SJSA1 (cell line): ENCODE measurements at regions not wholly inside any gene's neighbourhood (a gene's known extent, or its start where the extent isn't known, plus 50 kb on each side); places are given as distances from the start of the nearest gene placed in this dataset.

Experiments used
- DNase-seq, 2 experiments: peaks; one replicate each; pipeline ENCODE4 v3.0.0-alpha.2; 2015 to 2020; ENCODE audit warnings: low spot score in 2 of 2, low read depth in 1 of 2
- H3K27ac ChIP-seq: fragments of 250-450 bp; sonication (Bioruptor Pico); 2 replicates; pipeline ENCODE4 v1.5.1; 2020; ENCODE audit warnings: mild to moderate bottlenecking, moderate library complexity
- H3K27me3 ChIP-seq: fragments of 250-450 bp; sonication (Bioruptor Pico); replicated peaks from 2 replicates; pipeline ENCODE4 v1.5.1; 2020; ENCODE audit warnings: mild to moderate bottlenecking, moderate library complexity
- H3K36me3 ChIP-seq: fragments of 250-450 bp; sonication (Bioruptor Pico); 2 replicates; pipeline ENCODE4 v1.5.1; 2020; ENCODE audit warnings: mild to moderate bottlenecking
- H3K4me1 ChIP-seq: fragments of 250-450 bp; sonication (Bioruptor Pico); replicated peaks from 2 replicates; pipeline ENCODE4 v1.6.1; 2021; ENCODE audit warnings: mild to moderate bottlenecking
- H3K4me3 ChIP-seq: fragments of 250-450 bp; sonication (Bioruptor Pico); 2 replicates; pipeline ENCODE4 v1.5.1; 2020; ENCODE audit warnings: mild to moderate bottlenecking
- H3K9me3 ChIP-seq: fragments of 250-450 bp; sonication (Bioruptor Pico); replicated peaks from 2 replicates; pipeline ENCODE4 v1.5.1; 2020; ENCODE audit warnings: mild to moderate bottlenecking

GRCh38 chr17:77475016-77475976 is 334.5 kb downstream of the SEC14L1 start:
- peak; percentile 79 to 87 for DNase-seq
- H3K27ac ChIP-seq = no peak overlapping the region
- no peaks in the 10 kb centered on the region for H3K27me3 ChIP-seq
- peaks cover 2% of the 10 kb centered on the region for H3K36me3 ChIP-seq
- no peaks in the 10 kb centered on the region for H3K9me3 ChIP-seq
- H3K4me3 ChIP-seq = no peak overlapping the region
- peaks cover 100% of the 10 kb centered on the region for H3K4me1 ChIP-seq

DNA sequence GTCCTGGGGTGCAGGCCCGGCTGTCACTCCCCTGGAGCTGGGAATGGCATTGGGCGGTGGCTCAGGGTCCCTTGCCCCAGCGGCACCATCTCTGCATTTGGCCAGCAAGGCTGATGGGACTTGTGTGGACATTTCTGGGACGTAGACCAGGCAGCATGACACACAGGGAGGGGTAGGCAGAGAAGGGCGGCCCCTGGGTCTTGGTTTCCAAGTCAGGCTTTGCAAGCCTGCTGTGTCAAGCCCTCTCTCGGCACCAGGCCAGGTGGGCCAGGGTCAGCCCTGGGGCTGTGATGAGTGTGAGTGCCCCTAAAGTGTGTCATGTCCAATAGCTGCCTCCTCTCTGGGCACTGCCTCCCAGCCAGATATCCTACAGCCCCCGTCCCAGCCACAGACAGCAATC is 335.2 kb downstream of the SEC14L1 start:
- Histone ChIP-seq H3K4me1 (peaks cover 100% of the 10 kb centered on the region), H3K4me3 (no peak overlapping the region), H3K36me3 (no peaks in the 10 kb centered on the region), H3K9me3 (no peaks in the 10 kb centered on the region), H3K27me3 (no peaks in the 10 kb centered on the region), H3K27ac (no peak overlapping the region)
- no peak for DNase-seq

GRCh38 chr17:77476498-77476897 is 335.7 kb downstream of the SEC14L1 start:
- peaks cover 100% of the 10 kb centered on the region for H3K4me1 ChIP-seq
- H3K9me3 ChIP-seq = no peaks in the 10 kb centered on the region
- H3K27me3 ChIP-seq = no peaks in the 10 kb centered on the region
- H3K36me3 ChIP-seq = no peaks in the 10 kb centered on the region
- no peak for DNase-seq
- no peak overlapping the region for H3K27ac ChIP-seq
- H3K4me3 ChIP-seq = no peak overlapping the region

DNA sequence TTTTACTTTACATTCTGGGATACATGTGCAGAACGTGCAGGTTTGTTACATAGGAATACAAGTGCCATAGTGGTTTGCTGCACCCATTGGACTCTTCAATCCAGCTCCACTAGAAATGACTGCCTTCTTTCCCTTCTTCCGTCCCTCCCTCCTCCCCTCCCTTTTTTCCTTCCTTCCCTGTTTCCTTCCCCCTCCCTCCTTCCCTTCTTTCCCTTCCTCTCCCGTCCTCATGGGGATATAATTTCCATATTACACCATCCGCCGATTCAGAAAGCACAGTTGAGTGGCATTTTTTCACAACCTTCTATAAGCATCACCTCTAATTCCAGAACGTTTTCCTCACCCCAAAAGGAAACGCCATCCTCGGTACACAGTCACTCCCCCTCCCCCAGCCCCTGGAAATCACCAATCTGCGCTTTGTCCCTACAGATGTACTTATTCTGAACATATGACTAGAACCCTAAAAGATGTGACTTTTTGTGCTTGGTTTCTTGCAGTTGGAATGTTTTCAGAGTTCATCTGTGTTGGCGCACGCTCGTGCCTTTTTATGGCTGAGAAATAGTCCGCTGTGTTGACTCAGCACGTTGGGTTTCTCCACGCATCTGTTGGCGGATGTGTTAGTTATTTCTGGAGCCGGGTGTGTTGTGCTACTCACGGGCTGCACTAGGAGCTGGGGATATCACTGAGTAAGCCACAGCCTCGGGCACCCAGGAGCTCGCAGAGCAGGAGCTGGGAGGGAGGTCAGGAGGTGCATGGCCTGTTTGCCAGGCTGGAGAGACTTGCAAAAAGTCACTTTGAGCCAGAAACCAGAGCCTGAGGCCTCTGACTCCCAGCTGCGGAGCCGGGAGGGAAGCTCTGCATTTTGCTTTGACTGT is 336.4 kb downstream of the SEC14L1 start:
- DNase-seq = peak; percentile 90 to 92
- no peak overlapping the region for H3K4me3 ChIP-seq
- no peaks in the 10 kb centered on the region for H3K9me3 ChIP-seq
- H3K36me3 ChIP-seq = peaks cover 5% of the 10 kb centered on the region
- peak overlapping the region; percentile 14 for H3K27ac ChIP-seq
- no peaks in the 10 kb centered on the region for H3K27me3 ChIP-seq
- H3K4me1 ChIP-seq = peaks cover 100% of the 10 kb centered on the region

- Histone ChIP-seq H3K27me3 (no peaks in the 10 kb centered on the region), H3K4me3 (no peak overlapping the region), H3K27ac (peak overlapping the region; percentile 14; the same call in 1 of the 2 replicates), H3K9me3 (no peaks in the 10 kb centered on the region), H3K4me1 (peaks cover 97% of the 10 kb centered on the region), H3K36me3 (peaks cover 17% of the 10 kb centered on the region)
- DNase-seq = peak in 1 of 2 experiments; percentile 48
Measured at GRCh38 chr17:77478281-77478680, 337.5 kb downstream of the SEC14L1 start.

GRCh38 chr17:77478899-77479298 is 338.1 kb downstream of the SEC14L1 start:
- peaks cover 91% of the 10 kb centered on the region for H3K4me1 ChIP-seq
- H3K27ac ChIP-seq = no peak overlapping the region
- no peak for DNase-seq
- no peak overlapping the region for H3K4me3 ChIP-seq
- no peaks in the 10 kb centered on the region for H3K9me3 ChIP-seq
- peaks cover 23% of the 10 kb centered on the region for H3K36me3 ChIP-seq
- no peaks in the 10 kb centered on the region for H3K27me3 ChIP-seq

DNA sequence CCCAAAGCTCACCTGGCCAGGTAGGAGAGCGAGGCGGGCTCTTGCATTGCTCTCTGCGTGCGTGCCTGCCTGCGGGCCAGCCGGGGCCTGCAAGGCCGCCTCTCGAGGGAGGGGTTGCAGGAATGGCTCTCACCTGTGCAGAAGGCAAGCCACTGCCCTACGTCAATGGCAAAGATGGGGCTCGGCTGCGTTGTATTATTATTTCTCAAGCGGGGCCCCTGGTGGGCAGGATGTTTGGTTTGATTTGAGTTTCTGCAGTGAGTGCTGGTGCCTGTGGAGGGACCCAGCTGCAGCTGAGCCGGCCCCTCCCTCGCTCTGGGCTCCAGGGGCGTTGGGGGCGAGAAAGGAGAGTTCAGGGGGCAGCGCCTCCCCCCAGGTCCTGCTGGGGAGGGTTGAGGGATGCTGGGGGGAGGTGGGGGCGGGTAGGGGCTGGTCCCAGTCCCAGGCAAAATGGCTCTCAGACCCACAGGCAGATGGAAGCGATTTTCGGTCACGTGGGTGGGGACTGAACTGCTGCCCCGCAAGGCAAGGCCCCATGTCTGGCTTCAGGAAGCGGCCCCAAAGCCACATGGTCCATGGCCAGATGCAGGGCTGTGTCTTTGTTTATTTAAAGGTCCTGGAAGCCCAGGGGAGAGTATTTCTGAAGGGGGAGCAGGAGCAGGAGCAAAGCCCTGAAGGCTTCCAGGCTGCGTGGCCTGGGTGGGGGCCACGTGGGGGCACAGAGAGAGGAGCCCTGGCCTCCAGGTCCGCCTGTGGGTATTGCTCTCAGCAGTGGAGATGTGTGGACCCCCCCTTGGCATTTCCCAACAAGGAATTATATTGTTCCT is 338.8 kb downstream of the SEC14L1 start:
- Histone ChIP-seq H3K36me3 (peaks cover 25% of the 10 kb centered on the region), H3K4me1 (peaks cover 84% of the 10 kb centered on the region), H3K27me3 (no peaks in the 10 kb centered on the region), H3K4me3 (no peak overlapping the region), H3K9me3 (no peaks in the 10 kb centered on the region), H3K27ac (peak overlapping the region; percentile 56)
- peak; percentile 79 to 82 for DNase-seq

GRCh38 chr17:77480199-77480508 is 339.4 kb downstream of the SEC14L1 start:
- Histone ChIP-seq H3K27me3 (no peaks in the 10 kb centered on the region), H3K27ac (peak overlapping the region; percentile 56), H3K36me3 (peaks cover 25% of the 10 kb centered on the region), H3K4me3 (peak overlapping the region; percentile 8; the same call in 1 of the 2 replicates), H3K4me1 (peaks cover 79% of the 10 kb centered on the region), H3K9me3 (no peaks in the 10 kb centered on the region)
- DNase-seq = no peak

DNA sequence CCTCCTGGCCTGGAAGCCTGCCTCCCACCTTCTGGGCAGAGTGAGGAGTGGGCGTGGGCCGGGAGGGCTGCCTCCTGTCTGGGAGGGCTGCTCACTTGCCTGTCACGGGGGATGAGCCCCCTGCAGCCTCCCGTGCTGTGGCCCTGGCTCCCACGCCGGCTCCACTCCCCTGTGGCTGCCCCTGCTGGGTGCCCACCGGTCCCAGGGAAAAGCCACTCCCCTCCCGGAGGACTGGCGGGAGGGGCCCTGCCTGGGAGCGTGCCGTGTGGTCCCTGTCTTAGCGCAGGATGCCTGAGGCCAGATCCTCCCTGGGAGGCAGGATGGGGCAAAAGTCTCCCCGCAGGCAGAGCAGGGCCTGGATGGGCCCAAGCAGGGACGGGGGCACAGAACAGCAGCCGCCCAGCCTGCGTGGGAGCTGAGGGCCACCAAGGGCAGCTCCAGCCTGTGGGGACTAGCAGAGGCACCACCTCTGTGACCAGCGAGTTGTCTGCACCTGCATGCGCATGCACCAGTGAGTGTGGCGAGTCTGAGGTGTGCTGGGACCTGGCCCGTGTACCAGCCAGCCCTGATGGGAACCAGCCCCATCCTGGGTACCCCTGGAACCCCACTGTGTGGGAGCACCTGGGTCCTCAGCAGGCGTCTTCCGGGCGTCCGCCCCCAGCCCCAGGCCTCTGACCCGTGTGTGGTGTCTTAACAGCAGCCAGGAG is 339.9 kb downstream of the SEC14L1 start:
- H3K9me3 ChIP-seq = no peaks in the 10 kb centered on the region
- H3K27ac ChIP-seq = peak overlapping the region; percentile 56
- peak overlapping the region; percentile 8; the same call in 1 of the 2 replicates for H3K4me3 ChIP-seq
- H3K36me3 ChIP-seq = peaks cover 31% of the 10 kb centered on the region
- H3K27me3 ChIP-seq = no peaks in the 10 kb centered on the region
- peaks cover 74% of the 10 kb centered on the region for H3K4me1 ChIP-seq
- DNase-seq = peak; percentile 92

- Histone ChIP-seq H3K27ac (peak overlapping the region; percentile 56; the same call in 1 of the 2 replicates), H3K4me3 (no peak overlapping the region)
Measured at GRCh38 chr17:77481476-77482374, 341.0 kb downstream of the SEC14L1 start.

DNA sequence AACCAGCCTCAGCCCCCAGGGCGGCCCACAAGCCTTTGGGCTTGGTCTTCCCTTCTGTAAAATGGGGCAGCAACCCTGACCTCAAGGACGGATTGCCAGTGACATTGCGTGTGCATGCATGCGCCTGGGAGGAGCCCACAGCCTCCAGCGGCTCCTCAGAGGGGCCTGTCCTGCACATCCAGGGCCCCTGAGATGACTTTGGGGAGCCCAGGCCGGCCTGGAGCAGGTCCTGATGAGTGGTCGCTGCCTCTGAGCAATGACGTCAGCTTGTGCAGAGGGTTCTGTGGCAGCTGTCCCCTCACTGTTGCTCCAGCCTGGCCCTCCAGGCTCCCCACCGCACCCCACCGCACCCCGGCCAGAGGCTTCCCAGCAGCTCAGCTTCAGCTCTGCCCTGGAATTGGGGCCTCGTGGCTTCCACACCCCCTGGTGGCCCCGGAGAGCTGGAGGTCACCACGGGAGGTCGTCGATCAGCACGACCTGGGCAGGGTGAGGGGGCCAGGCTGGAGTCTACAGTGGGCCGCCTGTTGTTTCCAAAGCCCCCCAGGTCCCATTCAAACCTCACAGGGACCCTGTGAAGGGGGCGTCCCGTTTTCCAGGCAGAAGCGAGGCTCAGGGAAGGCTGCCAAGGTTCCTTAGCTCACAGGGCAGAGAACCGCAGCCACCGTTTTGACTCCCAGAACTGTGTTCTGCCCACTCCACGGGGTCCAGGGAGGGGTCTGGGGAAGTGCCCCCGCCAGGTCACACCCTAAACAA is 341.8 kb downstream of the SEC14L1 start:
- Histone ChIP-seq H3K4me3 (no peak overlapping the region), H3K27me3 (no peaks in the 10 kb centered on the region), H3K4me1 (peaks cover 55% of the 10 kb centered on the region), H3K27ac (no peak overlapping the region), H3K9me3 (no peaks in the 10 kb centered on the region), H3K36me3 (peaks cover 45% of the 10 kb centered on the region)
- DNase-seq = no peak

More at GRCh38 chr17:77481476-77482374, 341.0 kb downstream of the SEC14L1 start:
- H3K9me3 ChIP-seq = no peaks in the 10 kb centered on the region
- H3K4me1 ChIP-seq = peaks cover 63% of the 10 kb centered on the region
- DNase-seq = peak in 1 of 2 experiments; percentile 68
- H3K27me3 ChIP-seq = no peaks in the 10 kb centered on the region
- peaks cover 39% of the 10 kb centered on the region for H3K36me3 ChIP-seq
